ENCODE measurements at regions not wholly inside any gene's neighbourhood (a gene's known extent, or its start where the extent isn't known, plus 50 kb on each side); places are given as distances from the start of the nearest gene placed in this dataset.

DNA sequence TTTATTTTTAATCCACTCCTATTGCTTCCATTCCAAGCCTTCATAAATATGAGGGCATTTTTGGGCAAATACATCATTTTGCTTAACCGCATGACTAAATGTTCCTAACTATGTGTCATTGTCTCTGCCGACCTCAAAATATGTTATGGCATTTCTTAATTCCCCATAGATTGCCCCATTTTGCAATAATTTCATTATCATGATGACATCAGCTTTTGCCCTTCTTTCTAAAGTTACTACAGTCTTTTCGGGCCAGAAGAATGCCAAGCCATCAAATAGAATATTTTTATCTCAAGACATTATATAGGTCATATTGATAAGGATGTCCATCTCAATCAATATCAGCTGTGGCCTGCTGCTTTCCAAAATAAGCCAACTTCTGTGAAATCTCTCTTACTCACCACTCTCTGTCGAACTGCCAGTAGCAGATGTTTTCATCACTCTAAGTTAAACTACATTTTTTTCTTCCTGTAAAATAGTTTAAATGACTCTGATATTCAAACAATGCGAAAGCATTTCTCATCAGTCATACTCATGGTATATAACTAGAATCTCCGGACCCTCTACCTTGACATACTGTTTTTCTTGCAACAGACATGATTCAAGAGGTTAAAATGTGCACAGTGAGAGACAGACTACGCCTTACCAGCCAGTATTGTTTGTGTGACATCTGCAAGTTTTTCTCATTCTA, 1254.6 kb upstream of the CELF2 start:
- H3K4me1 ChIP-seq (ENCODE audit: low read depth): no peaks in the 10 kb centered on the region
- intact Hi-C loops (cut with DNase I, micrococcal nuclease): no loop called here
- TF ChIP-seq, protein P1, sequence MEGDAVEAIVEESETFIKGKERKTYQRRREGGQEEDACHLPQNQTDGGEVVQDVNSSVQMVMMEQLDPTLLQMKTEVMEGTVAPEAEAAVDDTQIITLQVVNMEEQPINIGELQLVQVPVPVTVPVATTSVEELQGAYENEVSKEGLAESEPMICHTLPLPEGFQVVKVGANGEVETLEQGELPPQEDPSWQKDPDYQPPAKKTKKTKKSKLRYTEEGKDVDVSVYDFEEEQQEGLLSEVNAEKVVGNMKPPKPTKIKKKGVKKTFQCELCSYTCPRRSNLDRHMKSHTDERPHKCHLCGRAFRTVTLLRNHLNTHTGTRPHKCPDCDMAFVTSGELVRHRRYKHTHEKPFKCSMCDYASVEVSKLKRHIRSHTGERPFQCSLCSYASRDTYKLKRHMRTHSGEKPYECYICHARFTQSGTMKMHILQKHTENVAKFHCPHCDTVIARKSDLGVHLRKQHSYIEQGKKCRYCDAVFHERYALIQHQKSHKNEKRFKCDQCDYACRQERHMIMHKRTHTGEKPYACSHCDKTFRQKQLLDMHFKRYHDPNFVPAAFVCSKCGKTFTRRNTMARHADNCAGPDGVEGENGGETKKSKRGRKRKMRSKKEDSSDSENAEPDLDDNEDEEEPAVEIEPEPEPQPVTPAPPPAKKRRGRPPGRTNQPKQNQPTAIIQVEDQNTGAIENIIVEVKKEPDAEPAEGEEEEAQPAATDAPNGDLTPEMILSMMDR (IDR thresholded peaks at IDR 0.05): no peak
- no peak for DNase-seq
- H3K4me3 ChIP-seq: no peak overlapping the region
- H3K36me3 ChIP-seq (ENCODE audit: low read depth): no peaks in the 10 kb centered on the region
- ATAC-seq: no peak
- no peaks in the 10 kb centered on the region for H3K9me3 ChIP-seq

DNA sequence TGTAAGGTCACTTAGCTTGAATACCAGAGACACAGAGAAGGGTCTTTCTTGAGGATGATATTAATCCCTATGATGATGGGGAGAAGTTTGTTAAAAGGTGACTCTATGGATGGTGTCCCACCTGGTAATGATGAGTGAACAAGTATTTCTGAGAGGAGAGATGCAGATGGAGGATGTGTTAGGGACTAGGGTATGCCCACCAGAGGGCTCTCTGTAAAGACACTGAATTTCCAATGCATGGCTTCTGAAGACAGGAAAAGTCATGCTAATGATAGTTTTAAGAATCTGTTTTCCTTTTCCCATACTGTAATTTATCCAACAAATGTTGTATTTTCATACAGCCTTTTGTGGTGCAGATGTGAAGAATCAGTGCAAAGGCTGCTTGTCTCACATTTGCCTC, 1250.9 kb upstream of the CELF2 start:
- intact Hi-C loops (cut with DNase I, micrococcal nuclease): no loop called here
- TF ChIP-seq, protein P1 (IDR thresholded peaks at IDR 0.05): no peak
- H3K36me3 ChIP-seq (ENCODE audit: low read depth): no peaks in the 10 kb centered on the region
- no peaks in the 10 kb centered on the region for H3K4me1 ChIP-seq (ENCODE audit: low read depth)
- DNase-seq (no peak), ATAC-seq (no peak)
- H3K4me3 ChIP-seq: no peak overlapping the region
- no peaks in the 10 kb centered on the region for H3K9me3 ChIP-seq

DNA sequence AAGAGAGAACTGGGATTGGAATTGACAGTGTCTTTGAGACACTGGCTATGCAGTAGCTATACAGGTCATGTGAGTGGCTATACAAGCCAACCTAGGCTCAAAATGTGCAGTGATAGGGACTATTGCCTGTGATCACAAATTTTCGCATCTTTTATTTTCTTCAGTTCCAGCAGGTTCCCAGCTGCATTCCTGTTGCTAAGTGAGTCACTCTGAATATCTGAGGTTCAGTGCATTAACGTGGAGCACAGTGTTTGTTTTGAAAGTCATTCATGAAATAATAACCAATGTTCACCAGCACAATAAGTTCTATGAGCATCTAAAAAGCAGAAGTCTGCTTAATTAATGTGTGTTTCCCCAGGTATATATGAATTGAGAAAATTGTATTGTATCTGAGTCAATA, 1236.0 kb upstream of the CELF2 start:
- intact Hi-C loops (cut with DNase I, micrococcal nuclease): no loop called here
- DNase-seq (no peak), ATAC-seq (no peak)
- TF ChIP-seq, protein P1 (IDR thresholded peaks at IDR 0.05): no peak
- Histone ChIP-seq H3K36me3 (ENCODE audit: low read depth) (no peaks in the 10 kb centered on the region), H3K9me3 (no peaks in the 10 kb centered on the region), H3K4me3 (no peak overlapping the region), H3K4me1 (ENCODE audit: low read depth) (no peaks in the 10 kb centered on the region)

DNA sequence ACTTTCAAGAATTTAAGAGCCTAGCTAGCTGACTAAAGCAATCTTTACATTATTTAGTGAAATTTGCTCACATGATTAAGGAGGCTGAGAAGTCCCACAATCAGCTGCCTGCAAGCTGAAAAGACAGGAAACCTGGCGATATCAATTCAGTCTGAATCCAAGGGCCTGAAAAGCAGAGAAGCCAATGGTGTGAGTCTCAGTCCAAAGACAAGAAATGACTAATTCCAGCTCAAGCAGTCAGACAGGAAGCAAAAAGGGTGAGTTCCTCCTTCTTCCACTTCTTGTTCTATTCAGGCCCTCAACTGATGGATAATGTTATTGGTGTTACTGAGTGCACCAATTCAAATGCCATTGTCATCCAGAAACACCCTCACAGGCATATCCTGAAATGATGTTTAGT, 1231.6 kb upstream of the CELF2 start:
- no peak overlapping the region for H3K4me3 ChIP-seq
- ATAC-seq (no peak), DNase-seq (no peak)
- H3K9me3 ChIP-seq: no peaks in the 10 kb centered on the region
- no peaks in the 10 kb centered on the region for H3K4me1 ChIP-seq (ENCODE audit: low read depth)
- intact Hi-C loops (cut with DNase I, micrococcal nuclease): no loop called here
- TF ChIP-seq, protein P1 (IDR thresholded peaks at IDR 0.05): no peak
- no peaks in the 10 kb centered on the region for H3K36me3 ChIP-seq (ENCODE audit: low read depth)

DNA sequence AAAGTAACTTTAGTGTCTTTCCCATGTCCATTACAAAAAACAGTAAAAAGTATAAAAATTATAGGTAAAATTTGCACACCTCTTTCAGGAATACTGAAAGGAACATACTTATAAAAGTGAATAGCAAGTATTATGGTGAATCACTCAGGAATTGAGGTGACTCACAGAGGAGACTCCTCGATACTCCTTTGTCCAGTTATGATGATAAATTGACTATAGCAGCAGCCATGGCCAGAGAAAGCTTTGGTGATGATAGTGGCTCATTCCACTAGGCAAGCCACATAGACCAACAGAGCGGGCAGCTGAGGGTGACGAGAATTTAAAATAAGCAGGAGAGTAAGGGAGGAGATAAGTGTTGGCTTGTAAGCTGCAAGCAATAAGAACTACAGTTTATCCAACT, 1231.1 kb upstream of the CELF2 start:
- no peaks in the 10 kb centered on the region for H3K36me3 ChIP-seq (ENCODE audit: low read depth)
- no peak for ATAC-seq
- TF ChIP-seq, protein P1 (IDR thresholded peaks at IDR 0.05): no peak
- H3K4me1 ChIP-seq (ENCODE audit: low read depth): no peaks in the 10 kb centered on the region
- intact Hi-C loops (cut with DNase I, micrococcal nuclease): no loop called here
- H3K4me3 ChIP-seq: no peak overlapping the region
- DNase-seq: no peak
- no peaks in the 10 kb centered on the region for H3K9me3 ChIP-seq

DNA sequence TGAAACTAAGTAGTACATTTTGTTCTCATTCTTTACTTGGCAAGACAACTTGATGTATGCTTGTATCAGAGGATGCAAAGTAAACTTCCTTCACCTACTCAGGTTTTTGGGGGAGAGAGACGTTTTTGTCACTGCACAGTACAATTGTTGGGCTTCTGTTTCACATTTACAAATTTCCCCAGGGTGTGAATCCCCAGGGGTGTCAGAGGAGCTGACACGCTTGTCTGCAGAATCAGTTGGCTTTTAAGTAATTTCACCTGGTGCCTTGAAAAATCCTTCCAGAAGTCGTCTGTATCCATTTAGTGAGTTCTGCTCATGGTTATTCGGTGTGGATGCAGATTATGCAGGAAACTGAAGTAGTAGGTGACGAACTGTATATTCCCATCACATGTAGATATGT, 1227.7 kb upstream of the CELF2 start:
- Histone ChIP-seq H3K4me3 (no peak overlapping the region), H3K4me1 (ENCODE audit: low read depth) (no peaks in the 10 kb centered on the region), H3K9me3 (no peaks in the 10 kb centered on the region), H3K36me3 (ENCODE audit: low read depth) (no peaks in the 10 kb centered on the region)
- DNase-seq (no peak), ATAC-seq (no peak)
- TF ChIP-seq, protein P1 (IDR thresholded peaks at IDR 0.05): no peak
- intact Hi-C loops (cut with DNase I, micrococcal nuclease): no loop called here

Data from mucosa of descending colon (tissue), 3 donors.